Left lung (tissue), 4 donors: ENCODE measurements at regions not wholly inside any gene's neighbourhood (a gene's known extent, or its start where the extent isn't known, plus 50 kb on each side); places are given as distances from the start of the nearest gene placed in this dataset.

Experiments
- ATAC-seq: fragments of 200-7000 bp; cut with Tn5 transposase; one replicate; pipeline ENCODE4 v1.9.1; 2020; ENCODE audit warnings: moderate library complexity
- DNase-seq, 4 donors: peaks; one replicate each; pipeline ENCODE4 v3.0.0-alpha.2; 2013 to 2020
- H3K27ac ChIP-seq, 2 donors: fragments of 200-600 bp; sonication (generic) in 1 of 2; one replicate each; pipeline versions ENCODE4 v1.5.0 to v1.8.0; 2020 to 2021
- H3K27me3 ChIP-seq, 2 donors: fragments of 200-600 bp; sonication (generic) in 1 of 2; one replicate each; pipeline versions ENCODE4 v1.5.0 to v1.8.0; 2020 to 2021
- H3K36me3 ChIP-seq, 2 donors: fragments of 200-600 bp; sonication (generic) in 1 of 2; one replicate each; pipeline versions ENCODE4 v1.5.0 to v1.8.0; 2020 to 2021
- H3K4me1 ChIP-seq, 2 donors: fragments of 200-600 bp; one replicate each; pipeline ENCODE4 v1.8.0; 2021
- H3K4me3 ChIP-seq, 2 donors: fragments of 200-600 bp; sonication (generic) in 1 of 2; one replicate each; pipeline versions ENCODE4 v1.5.0 to v1.8.0; 2020 to 2021; ENCODE audit warnings: mild to moderate bottlenecking in 1 of 2
- H3K9me3 ChIP-seq, 2 donors: fragments of 200-600 bp; sonication (generic) in 1 of 2; one replicate each; pipeline versions ENCODE4 v1.5.0 to v1.8.0; 2020 to 2021
- intact Hi-C, 2 donors: fragments of 100-400 bp; cut with DNase I; formaldehyde crosslinking; loops; one replicate each; pipeline versions ENCODE4 v1.11.2 to v1.14.2; 2022
- TF ChIP-seq, protein P1 (sequence below), 2 donors: fragments of 200-600 bp; sonication (generic) in 1 of 2; IDR thresholded peaks; one replicate each; pipeline versions ENCODE4 v1.5.0 to v1.8.0; 2021; ENCODE audit warnings: antibody characterized with exemption in 2 of 2
- donor health status: DM: no; HTN: yes; CAD: no.
- donor health status: DM: no; HTN: no; CAD: no.

GRCh38 chr5:9833871-9834270 lies 203.7 kb upstream of the TAS2R1 start:
- ATAC-seq = no peak
- TF ChIP-seq, protein P1, sequence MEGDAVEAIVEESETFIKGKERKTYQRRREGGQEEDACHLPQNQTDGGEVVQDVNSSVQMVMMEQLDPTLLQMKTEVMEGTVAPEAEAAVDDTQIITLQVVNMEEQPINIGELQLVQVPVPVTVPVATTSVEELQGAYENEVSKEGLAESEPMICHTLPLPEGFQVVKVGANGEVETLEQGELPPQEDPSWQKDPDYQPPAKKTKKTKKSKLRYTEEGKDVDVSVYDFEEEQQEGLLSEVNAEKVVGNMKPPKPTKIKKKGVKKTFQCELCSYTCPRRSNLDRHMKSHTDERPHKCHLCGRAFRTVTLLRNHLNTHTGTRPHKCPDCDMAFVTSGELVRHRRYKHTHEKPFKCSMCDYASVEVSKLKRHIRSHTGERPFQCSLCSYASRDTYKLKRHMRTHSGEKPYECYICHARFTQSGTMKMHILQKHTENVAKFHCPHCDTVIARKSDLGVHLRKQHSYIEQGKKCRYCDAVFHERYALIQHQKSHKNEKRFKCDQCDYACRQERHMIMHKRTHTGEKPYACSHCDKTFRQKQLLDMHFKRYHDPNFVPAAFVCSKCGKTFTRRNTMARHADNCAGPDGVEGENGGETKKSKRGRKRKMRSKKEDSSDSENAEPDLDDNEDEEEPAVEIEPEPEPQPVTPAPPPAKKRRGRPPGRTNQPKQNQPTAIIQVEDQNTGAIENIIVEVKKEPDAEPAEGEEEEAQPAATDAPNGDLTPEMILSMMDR (IDR thresholded peaks at IDR 0.05) = no peak

DNA sequence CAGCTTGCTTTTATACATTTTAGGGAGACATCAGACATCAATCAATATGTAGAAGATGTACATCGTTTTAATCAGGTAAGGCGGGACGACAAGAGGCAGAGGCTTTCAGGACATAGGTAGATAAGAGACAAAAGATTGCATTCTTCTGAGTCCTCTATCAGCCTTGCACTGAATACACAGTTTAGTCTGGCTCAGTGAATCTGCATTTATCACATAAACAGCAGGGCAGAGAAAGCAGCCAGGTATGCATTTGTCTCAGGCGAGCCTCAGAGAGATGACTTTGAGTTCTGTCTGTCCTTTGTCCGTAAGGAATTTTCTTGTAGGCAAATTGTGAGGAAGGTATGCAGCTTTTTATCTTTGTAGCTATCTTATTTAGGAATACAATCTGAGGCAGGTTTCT lies 202.8 kb upstream of the TAS2R1 start:
- no peaks in the 10 kb centered on the region for H3K27me3 ChIP-seq
- H3K4me1 ChIP-seq = no peaks in the 10 kb centered on the region
- TF ChIP-seq, protein P1 (IDR thresholded peaks at IDR 0.05) = no peak
- no peak for ATAC-seq
- intact Hi-C loops = no loop called here
- H3K9me3 ChIP-seq = no peaks in the 10 kb centered on the region
- DNase-seq = no peak
- no peak overlapping the region for H3K4me3 ChIP-seq
- no peaks in the 10 kb centered on the region for H3K36me3 ChIP-seq
- no peak overlapping the region for H3K27ac ChIP-seq

More at GRCh38 chr5:9833871-9834270, 203.7 kb upstream of the TAS2R1 start:
- intact Hi-C loops = no loop called here
- Histone ChIP-seq H3K9me3 (no peaks in the 10 kb centered on the region), H3K27ac (no peak overlapping the region), H3K36me3 (no peaks in the 10 kb centered on the region), H3K4me1 (no peaks in the 10 kb centered on the region), H3K4me3 (no peak overlapping the region), H3K27me3 (no peaks in the 10 kb centered on the region)
- DNase-seq = no peak

DNA sequence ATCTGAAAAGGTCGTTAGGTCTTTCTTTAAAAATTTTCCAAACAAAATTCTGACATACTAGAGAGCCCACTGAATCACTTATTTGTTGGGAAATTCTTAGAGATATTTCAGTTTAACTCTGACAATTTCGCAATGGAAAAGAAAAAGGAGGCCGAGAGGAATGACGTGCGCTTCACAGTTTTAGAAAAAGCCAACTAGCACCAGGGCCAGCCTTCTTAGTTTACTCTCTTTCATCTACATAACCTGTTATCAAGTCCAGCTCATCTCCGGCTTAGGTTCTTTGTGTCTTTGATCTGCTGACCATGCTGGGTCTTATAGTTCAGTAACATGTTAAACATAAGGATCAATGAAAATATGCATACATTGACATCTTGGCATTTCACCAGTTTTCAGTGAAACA lies 201.7 kb upstream of the TAS2R1 start:
- TF ChIP-seq, protein P1 (IDR thresholded peaks at IDR 0.05) = no peak
- no peak for ATAC-seq
- intact Hi-C loops = no loop called here
- DNase-seq = peak in 1 of 4 donors; percentile 5
- Histone ChIP-seq H3K36me3 (no peaks in the 10 kb centered on the region), H3K9me3 (no peaks in the 10 kb centered on the region), H3K4me3 (no peak overlapping the region), H3K27me3 (no peaks in the 10 kb centered on the region), H3K27ac (no peak overlapping the region), H3K4me1 (no peaks in the 10 kb centered on the region)

DNA sequence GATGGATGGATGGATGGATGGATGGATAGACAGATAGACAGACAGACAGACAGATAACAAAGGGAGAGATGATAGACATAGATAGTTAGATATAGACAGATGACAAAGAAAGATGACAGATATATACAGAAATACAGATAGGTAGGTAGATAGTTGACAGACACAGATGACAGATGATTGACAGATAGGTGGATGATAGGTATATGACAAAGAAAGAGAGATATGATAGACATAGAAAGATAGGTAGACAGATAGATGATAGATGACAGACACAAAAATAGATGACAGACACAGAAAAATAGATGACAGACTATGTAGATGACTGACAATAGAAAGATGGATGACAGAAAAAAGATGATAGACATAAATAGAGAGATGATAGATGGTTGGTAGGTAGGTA lies 200.0 kb upstream of the TAS2R1 start:
- Histone ChIP-seq H3K4me1 (no peaks in the 10 kb centered on the region), H3K27ac (no peak overlapping the region), H3K36me3 (no peaks in the 10 kb centered on the region), H3K4me3 (no peak overlapping the region), H3K9me3 (no peaks in the 10 kb centered on the region), H3K27me3 (no peaks in the 10 kb centered on the region)
- TF ChIP-seq, protein P1 (IDR thresholded peaks at IDR 0.05) = no peak
- intact Hi-C loops = no loop called here
- DNase-seq = no peak
- no peak for ATAC-seq

GRCh38 chr5:9829621-9830020 lies 199.5 kb upstream of the TAS2R1 start:
- H3K9me3 ChIP-seq = no peaks in the 10 kb centered on the region
- TF ChIP-seq, protein P1 (IDR thresholded peaks at IDR 0.05) = no peak
- no peaks in the 10 kb centered on the region for H3K36me3 ChIP-seq
- no peaks in the 10 kb centered on the region for H3K27me3 ChIP-seq
- no peaks in the 10 kb centered on the region for H3K4me1 ChIP-seq
- H3K4me3 ChIP-seq = no peak overlapping the region
- intact Hi-C loops = no loop called here
- DNase-seq (no peak), ATAC-seq (no peak)
- H3K27ac ChIP-seq = no peak overlapping the region
